B cell (primary cell): ENCODE measurements at regions not wholly inside any gene's neighbourhood (a gene's known extent, or its start where the extent isn't known, plus 50 kb on each side); places are given as distances from the start of the nearest gene placed in this dataset.

Experiments
- ATAC-seq: fragments of 200-7000 bp; cut with Tn5 transposase; one replicate; pipeline ENCODE4 v1.10.0; 2021; ENCODE audit warnings: low read depth, mild to moderate bottlenecking, moderate number of reproducible peaks, moderate library complexity
- CTCF ChIA-PET: fragments of 350-600 bp; sonication (Branson Sonifier 250); formaldehyde crosslinking; loops from one replicate; lab custom pipeline; 2021; ENCODE audit warnings: antibody characterized with exemption, inconsistent platforms; lab: Charles Lee
- POLR2A ChIA-PET: fragments of 350-600 bp; sonication (Branson Sonifier 250); formaldehyde crosslinking; loops from one replicate; lab custom pipeline; 2021; ENCODE audit warnings: antibody characterized with exemption; lab: Charles Lee
- DNase-seq: peaks from one replicate; pipeline ENCODE4 v3.0.0; 2013
- H2AFZ ChIP-seq: 2 replicates; pipeline ENCODE4 v1.6.1; 2012; ENCODE audit warnings: mild to moderate bottlenecking, low read depth, low read length; ENCODE audit not compliant: insufficient read depth, poor library complexity, severe bottlenecking
- H3K27ac ChIP-seq, 2 donors: 1 replicate in 1 of 2; 2 replicates in 1 of 2; pipeline ENCODE4 v1.5.1; 2012 to 2013; ENCODE audit warnings: low read length in 2 of 2, mild to moderate bottlenecking in 2 of 2, moderate library complexity in 1 of 2
- H3K27me3 ChIP-seq, 4 experiments: fragments of 200-600 bp in 1 of 4; sonication (generic) in 1 of 4; replicated peaks in 1 of 4; 1 replicate in 2 of 4; 2 replicates in 2 of 4; pipeline versions ENCODE4 v1.6.1 to v1.7.0; 2013 to 2016; ENCODE audit warnings: low read length in 3 of 4, mild to moderate bottlenecking in 2 of 4, mixed read lengths in 1 of 4, moderate library complexity in 1 of 4; ENCODE audit not compliant: insufficient read depth in 4 of 4, control insufficient read depth in 3 of 4; ENCODE audit errors: control extremely low read depth in 1 of 4
- H3K36me3 ChIP-seq, 2 experiments: replicated peaks in 1 of 2; 1 replicate in 1 of 2; 2 replicates in 1 of 2; pipeline versions ENCODE4 v1.6.1 to v1.7.1; 2013; ENCODE audit warnings: low read length in 1 of 2; ENCODE audit not compliant: insufficient read depth in 2 of 2, control insufficient read depth in 1 of 2; ENCODE audit errors: control extremely low read depth in 1 of 2, extremely low read depth in 1 of 2
- H3K4me1 ChIP-seq, 2 donors: fragments of 200-600 bp in 1 of 2; sonication (generic) in 1 of 2; 1 replicate in 1 of 2; 2 replicates in 1 of 2; pipeline versions ENCODE4 v1.5.1 to v1.6.1; 2013 to 2017; ENCODE audit warnings: low read length in 2 of 2; ENCODE audit not compliant: control insufficient read depth in 2 of 2, insufficient read depth in 2 of 2
- H3K4me2 ChIP-seq: replicated peaks from 2 replicates; pipeline ENCODE3; 2012; ENCODE audit warnings: mild to moderate bottlenecking, low read depth, low read length; ENCODE audit not compliant: poor library complexity, severe bottlenecking
- H3K4me3 ChIP-seq, 5 experiments: fragments of 200-600 bp in 1 of 5; sonication (generic) in 1 of 5; 1 replicate in 3 of 5; 2 replicates in 2 of 5; pipeline versions ENCODE4 v1.5.1 to v1.7.0; 2011 to 2016; ENCODE audit warnings: low read length in 4 of 5, mild to moderate bottlenecking in 4 of 5, low read depth in 2 of 5, control low read depth in 1 of 5, moderate library complexity in 1 of 5; ENCODE audit not compliant: insufficient read depth in 1 of 5; ENCODE audit errors: control extremely low read depth in 1 of 5, extremely low read depth in 1 of 5
- H3K79me2 ChIP-seq: fragments of 200-600 bp; sonication (generic); one replicate; pipeline ENCODE4 v1.6.0; 2016; ENCODE audit warnings: low read length; ENCODE audit not compliant: control insufficient read depth, insufficient read depth
- H3K9ac ChIP-seq: fragments of 200-600 bp; sonication (generic); 2 replicates; pipeline ENCODE4 v1.6.1; 2017; ENCODE audit warnings: mild to moderate bottlenecking, low read length, moderate library complexity
- H3K9me3 ChIP-seq, 3 donors: one replicate each; pipeline versions ENCODE4 v1.6.1 to v1.7.1; 2013; ENCODE audit warnings: low read length in 2 of 3; ENCODE audit not compliant: control insufficient read depth in 2 of 3, insufficient read depth in 1 of 3; ENCODE audit errors: control extremely low read depth in 1 of 3
- H4K20me1 ChIP-seq: 2 replicates; pipeline ENCODE4 v1.6.0; 2012; ENCODE audit warnings: mild to moderate bottlenecking, low read length; ENCODE audit not compliant: insufficient read depth, control insufficient read depth, poor library complexity, severe bottlenecking
- H3K27ac Mint-ChIP-seq: one replicate; pipeline ENCODE4 v1.8.0; 2021; ENCODE audit warnings: mixed read lengths
- H3K27me3 Mint-ChIP-seq: one replicate; pipeline ENCODE4 v1.8.0; 2021; ENCODE audit warnings: mixed read lengths
- H3K4me1 Mint-ChIP-seq: one replicate; pipeline ENCODE4 v1.8.0; 2021; ENCODE audit warnings: mixed read lengths
- H3K4me3 Mint-ChIP-seq: one replicate; pipeline ENCODE4 v1.8.0; 2021; ENCODE audit warnings: mixed read lengths
- H3K9me3 Mint-ChIP-seq: one replicate; pipeline ENCODE4 v1.8.0; 2022; ENCODE audit warnings: mixed read lengths; ENCODE audit not compliant: insufficient read depth
- EZH2 ChIP-seq: IDR thresholded peaks from 2 replicates; pipeline ENCODE4 v1.6.1; 2012; ENCODE audit warnings: borderline replicate concordance, low read depth, mild to moderate bottlenecking, moderate library complexity, low read length; ENCODE audit not compliant: insufficient read depth, poor library complexity, severe bottlenecking
- WGBS: methylation state at CpG from one replicate; pipeline ENCODE4 v1.1.5; 2013; ENCODE audit warnings: missing lambda C conversion rate; ENCODE audit not compliant: insufficient coverage; 5-methylcytosine and 5-hydroxymethylcytosine counted together
- intact Hi-C: fragments of 100-400 bp; cut with micrococcal nuclease; formaldehyde crosslinking; loops from one replicate; pipeline ENCODE4 v1.10.0; 2022
- TF ChIP-seq, protein P1 (sequence below): fragments of 200-600 bp; IDR thresholded peaks from one replicate; pipeline ENCODE4 v1.8.0; 2022; ENCODE audit warnings: antibody characterized with exemption, mild to moderate bottlenecking

GRCh38 chr9:103319979-103320378 is 324.8 kb downstream of the CYLC2 start:
- no peak overlapping the region for H3K27ac ChIP-seq
- POLR2A ChIA-PET = no interaction called here
- Mint-ChIP-seq H3K4me1 (no peaks in the 10 kb centered on the region), H3K27me3 (no peaks in the 10 kb centered on the region), H3K9me3 (no peaks in the 10 kb centered on the region), H3K4me3 (no peak overlapping the region), H3K27ac (no peak overlapping the region)
- no peaks in the 10 kb centered on the region for H3K27me3 ChIP-seq
- DNase-seq (no peak), ATAC-seq (no peak)
- no CpG with 5 or more reads among the region's 4 CpGs for WGBS
- H3K9me3 ChIP-seq = no peaks in the 10 kb centered on the region
- H2AFZ ChIP-seq = no peak overlapping the region
- H3K4me3 ChIP-seq = no peak overlapping the region
- TF ChIP-seq, protein P1, sequence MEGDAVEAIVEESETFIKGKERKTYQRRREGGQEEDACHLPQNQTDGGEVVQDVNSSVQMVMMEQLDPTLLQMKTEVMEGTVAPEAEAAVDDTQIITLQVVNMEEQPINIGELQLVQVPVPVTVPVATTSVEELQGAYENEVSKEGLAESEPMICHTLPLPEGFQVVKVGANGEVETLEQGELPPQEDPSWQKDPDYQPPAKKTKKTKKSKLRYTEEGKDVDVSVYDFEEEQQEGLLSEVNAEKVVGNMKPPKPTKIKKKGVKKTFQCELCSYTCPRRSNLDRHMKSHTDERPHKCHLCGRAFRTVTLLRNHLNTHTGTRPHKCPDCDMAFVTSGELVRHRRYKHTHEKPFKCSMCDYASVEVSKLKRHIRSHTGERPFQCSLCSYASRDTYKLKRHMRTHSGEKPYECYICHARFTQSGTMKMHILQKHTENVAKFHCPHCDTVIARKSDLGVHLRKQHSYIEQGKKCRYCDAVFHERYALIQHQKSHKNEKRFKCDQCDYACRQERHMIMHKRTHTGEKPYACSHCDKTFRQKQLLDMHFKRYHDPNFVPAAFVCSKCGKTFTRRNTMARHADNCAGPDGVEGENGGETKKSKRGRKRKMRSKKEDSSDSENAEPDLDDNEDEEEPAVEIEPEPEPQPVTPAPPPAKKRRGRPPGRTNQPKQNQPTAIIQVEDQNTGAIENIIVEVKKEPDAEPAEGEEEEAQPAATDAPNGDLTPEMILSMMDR = no peak
- no peak for TF ChIP-seq EZH2
- H3K36me3 ChIP-seq = no peaks in the 10 kb centered on the region
- no peak overlapping the region for H3K4me2 ChIP-seq
- H3K4me1 ChIP-seq = no peaks in the 10 kb centered on the region
- no peak overlapping the region for H3K9ac ChIP-seq
- CTCF ChIA-PET = no interaction called here
- intact Hi-C loops = no loop called here
- H4K20me1 ChIP-seq = no peaks in the 10 kb centered on the region
- H3K79me2 ChIP-seq = no peaks in the 10 kb centered on the region

DNA sequence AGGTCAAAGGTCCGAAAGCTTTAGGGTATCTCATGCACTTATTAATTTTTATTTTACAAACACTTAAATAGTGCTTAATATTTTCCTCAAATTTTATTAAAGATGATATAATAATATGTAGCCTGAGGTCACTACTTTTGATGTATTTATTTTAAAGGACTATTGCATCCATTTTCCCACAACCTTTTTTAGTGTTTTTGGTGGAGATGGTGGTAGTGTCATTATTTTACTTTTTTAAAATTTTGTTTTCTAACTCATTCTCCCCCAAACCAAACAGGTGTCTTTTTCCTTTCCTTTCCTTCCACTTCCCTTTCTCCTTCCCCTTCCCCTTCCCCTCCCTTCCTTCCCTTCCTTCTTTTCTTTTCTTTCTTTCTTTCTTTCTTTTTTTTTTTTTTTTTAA is 328.6 kb downstream of the CYLC2 start:
- Histone ChIP-seq H3K4me2 (no peak overlapping the region), H2AFZ (no peak overlapping the region), H3K27me3 (no peaks in the 10 kb centered on the region), H3K9ac (no peak overlapping the region), H3K9me3 (no peaks in the 10 kb centered on the region), H3K27ac (no peak overlapping the region), H3K79me2 (no peaks in the 10 kb centered on the region), H3K4me1 (no peaks in the 10 kb centered on the region), H3K4me3 (no peak overlapping the region), H3K36me3 (no peaks in the 10 kb centered on the region), H4K20me1 (no peaks in the 10 kb centered on the region)
- H3K4me3 Mint-ChIP-seq = no peak overlapping the region
- no peak overlapping the region for H3K27ac Mint-ChIP-seq
- WGBS = no CpG with 5 or more reads among the region's 1 CpG
- CTCF ChIA-PET = no interaction called here
- peaks cover 5% of the 10 kb centered on the region for H3K9me3 Mint-ChIP-seq
- no peaks in the 10 kb centered on the region for H3K27me3 Mint-ChIP-seq
- DNase-seq (no peak), ATAC-seq (no peak)
- POLR2A ChIA-PET = no interaction called here
- intact Hi-C loops = no loop called here
- TF ChIP-seq EZH2 = no peak
- TF ChIP-seq, protein P1 = no peak
- H3K4me1 Mint-ChIP-seq = no peaks in the 10 kb centered on the region
